ENCODE measurements at regions not wholly inside any gene's neighbourhood (a gene's known extent, or its start where the extent isn't known, plus 50 kb on each side); places are given as distances from the start of the nearest gene placed in this dataset.
A peak's percentile ranks its signal among the peaks of the same experiment; 100 is the strongest.

DNA sequence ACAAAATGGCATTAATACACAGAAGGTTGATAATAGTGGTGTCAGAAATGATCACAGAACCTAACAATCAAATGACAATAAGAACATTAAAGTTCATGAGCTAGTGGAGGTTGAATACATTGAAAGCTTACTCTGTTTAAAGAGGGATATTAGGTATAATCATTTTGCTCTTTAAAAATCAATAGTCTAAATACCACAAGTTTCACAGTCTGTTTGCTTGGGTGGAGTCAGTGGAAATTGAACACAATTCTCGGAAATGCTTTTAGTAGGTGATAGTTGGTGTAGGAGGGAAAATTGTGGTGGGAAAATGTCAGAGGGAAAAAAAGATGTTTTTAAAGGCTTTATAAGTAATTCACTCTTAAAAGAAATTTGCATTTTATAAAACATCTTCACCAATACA lies 197.1 kb downstream of the GLUD2 start:
- no peak for DNase-seq (ENCODE audit: low read depth)
- TF ChIP-seq, protein P1, sequence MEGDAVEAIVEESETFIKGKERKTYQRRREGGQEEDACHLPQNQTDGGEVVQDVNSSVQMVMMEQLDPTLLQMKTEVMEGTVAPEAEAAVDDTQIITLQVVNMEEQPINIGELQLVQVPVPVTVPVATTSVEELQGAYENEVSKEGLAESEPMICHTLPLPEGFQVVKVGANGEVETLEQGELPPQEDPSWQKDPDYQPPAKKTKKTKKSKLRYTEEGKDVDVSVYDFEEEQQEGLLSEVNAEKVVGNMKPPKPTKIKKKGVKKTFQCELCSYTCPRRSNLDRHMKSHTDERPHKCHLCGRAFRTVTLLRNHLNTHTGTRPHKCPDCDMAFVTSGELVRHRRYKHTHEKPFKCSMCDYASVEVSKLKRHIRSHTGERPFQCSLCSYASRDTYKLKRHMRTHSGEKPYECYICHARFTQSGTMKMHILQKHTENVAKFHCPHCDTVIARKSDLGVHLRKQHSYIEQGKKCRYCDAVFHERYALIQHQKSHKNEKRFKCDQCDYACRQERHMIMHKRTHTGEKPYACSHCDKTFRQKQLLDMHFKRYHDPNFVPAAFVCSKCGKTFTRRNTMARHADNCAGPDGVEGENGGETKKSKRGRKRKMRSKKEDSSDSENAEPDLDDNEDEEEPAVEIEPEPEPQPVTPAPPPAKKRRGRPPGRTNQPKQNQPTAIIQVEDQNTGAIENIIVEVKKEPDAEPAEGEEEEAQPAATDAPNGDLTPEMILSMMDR (IDR thresholded peaks at IDR 0.05; ENCODE audit: insufficient read depth, low read depth, low read length, missing control alignments): no peak
- H3K4me3 ChIP-seq (ENCODE audit: low read depth, low read length): no peak overlapping the region

DNA sequence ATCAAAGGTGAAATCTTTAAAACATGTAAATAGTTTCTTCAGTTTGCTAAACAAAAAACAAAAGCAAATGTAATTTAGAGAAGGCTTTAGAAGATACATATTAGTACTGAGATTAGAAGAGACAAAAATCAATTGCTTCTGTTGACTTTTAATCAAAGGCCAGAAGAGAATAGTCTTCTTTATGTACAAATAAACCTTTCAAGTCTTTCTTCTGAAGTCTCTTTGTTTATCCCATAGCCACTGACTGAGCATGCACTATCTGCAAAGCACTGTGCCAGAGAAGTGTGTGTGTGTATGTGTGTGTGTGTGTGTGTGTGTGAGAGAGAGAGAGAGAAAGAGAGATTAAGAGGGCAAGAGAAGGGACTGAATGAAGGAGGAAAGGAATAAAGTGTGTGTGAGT lies 198.4 kb downstream of the GLUD2 start:
- DNase-seq (ENCODE audit: low read depth): no peak
- TF ChIP-seq, protein P1 (IDR thresholded peaks at IDR 0.05; ENCODE audit: insufficient read depth, low read depth, low read length, missing control alignments): no peak
- no peak overlapping the region for H3K4me3 ChIP-seq (ENCODE audit: low read depth, low read length)

DNA sequence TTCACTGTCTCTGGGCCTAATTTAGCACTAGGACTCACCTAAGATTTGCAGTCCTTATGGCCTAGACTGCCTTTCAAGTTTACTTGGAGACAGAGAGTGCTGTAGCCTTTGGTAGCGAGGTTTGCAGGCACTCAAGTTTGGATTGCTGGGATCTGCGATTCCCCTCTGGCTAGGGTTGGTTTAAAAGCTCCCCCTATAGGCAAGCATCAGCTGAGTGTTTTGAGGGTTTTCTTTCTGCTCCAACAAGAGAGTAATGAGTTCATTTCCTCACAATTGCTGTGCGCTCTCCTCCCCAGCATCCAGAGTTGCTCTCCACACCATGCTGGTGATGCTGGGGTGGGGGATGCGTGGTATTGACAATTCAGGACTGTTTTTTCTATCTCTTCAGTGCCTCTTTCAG lies 206.9 kb downstream of the GLUD2 start:
- H3K4me3 ChIP-seq (ENCODE audit: low read depth, low read length): no peak overlapping the region
- peak; percentile 2 for DNase-seq (ENCODE audit: low read depth)
- TF ChIP-seq, protein P1 (IDR thresholded peaks at IDR 0.05; ENCODE audit: insufficient read depth, low read depth, low read length, missing control alignments): no peak

- H3K4me3 ChIP-seq (ENCODE audit: low read depth, low read length): no peak overlapping the region
- TF ChIP-seq, protein P1 (IDR thresholded peaks at IDR 0.05; ENCODE audit: insufficient read depth, low read depth, low read length, missing control alignments): no peak
- DNase-seq (ENCODE audit: low read depth): no peak
Measured at GRCh38 chrX:121256647-121257046, 209.2 kb downstream of the GLUD2 start.

DNA sequence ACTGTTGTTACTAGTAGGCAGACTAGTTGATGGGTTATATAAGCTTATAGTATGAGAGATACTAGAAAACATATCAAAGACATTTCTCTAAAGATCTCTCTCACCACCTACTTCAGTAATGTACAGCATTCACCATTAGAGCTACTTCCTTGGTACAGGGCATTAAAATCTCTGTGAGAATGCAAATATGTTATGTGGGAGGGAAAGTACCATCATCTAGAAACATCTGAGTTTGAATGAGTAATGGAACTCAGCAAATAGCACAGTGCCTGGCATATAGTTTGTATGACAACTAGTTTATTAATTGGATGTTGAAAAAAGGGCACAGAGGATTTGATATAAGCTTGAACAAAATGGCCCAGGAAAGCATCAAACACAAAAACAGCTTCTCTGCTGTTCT lies 211.1 kb downstream of the GLUD2 start:
- no peak for DNase-seq (ENCODE audit: low read depth)
- TF ChIP-seq, protein P1 (IDR thresholded peaks at IDR 0.05; ENCODE audit: insufficient read depth, low read depth, low read length, missing control alignments): no peak
- H3K4me3 ChIP-seq (ENCODE audit: low read depth, low read length): no peak overlapping the region

DNA sequence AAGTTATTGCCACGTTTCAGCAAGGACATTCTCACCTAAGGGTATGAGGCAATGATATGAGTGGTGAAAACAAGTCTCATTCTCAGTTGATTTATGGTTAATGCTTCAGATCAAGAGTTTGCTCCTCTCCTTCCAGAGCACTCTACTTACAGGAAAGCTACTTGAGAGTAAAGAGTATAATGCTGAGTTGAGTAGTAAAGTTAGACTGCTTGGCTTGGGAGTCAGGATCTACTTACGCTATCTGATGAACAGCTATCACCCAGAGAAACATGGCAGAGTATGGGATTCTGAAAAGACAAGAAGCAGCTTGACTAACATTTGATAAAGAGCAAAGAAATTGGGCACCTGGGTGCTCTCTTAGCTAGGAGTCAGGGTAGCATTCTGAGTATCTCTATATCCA lies 211.8 kb downstream of the GLUD2 start:
- H3K4me3 ChIP-seq (ENCODE audit: low read depth, low read length): no peak overlapping the region
- TF ChIP-seq, protein P1 (IDR thresholded peaks at IDR 0.05; ENCODE audit: insufficient read depth, low read depth, low read length, missing control alignments): no peak
- DNase-seq (ENCODE audit: low read depth): no peak

DNA sequence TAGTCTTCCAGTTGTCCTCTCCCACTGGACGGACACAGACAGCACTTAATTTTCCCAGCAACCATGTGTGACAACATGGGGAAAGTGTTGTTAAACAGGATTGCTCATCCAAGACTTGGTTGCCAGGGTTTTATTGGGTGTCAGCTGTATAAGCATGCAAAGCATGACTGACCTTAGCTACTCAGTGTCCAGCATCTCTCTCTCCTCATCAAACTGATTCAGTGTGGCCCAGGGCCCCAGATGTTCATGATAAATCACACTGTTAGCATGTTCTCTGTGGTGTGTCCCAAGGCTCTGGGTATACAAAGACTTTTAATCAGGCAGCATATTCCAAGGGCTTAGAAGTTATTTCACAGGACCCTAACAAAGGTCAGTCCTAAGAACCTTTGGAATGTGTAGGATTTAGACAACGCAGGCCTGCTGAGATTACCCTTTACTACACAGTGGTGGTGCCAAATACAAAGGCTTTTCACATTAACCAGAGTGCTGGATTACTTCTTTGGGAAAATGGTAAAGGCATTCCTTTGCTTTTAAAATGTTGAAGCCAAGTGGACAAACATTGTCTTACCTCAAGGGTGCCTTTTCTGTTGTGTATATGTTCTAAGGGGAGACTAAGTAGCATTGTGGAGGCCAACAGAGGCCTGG lies 213.3 kb downstream of the GLUD2 start:
- DNase-seq (ENCODE audit: low read depth): no peak
- no peak overlapping the region for H3K4me3 ChIP-seq (ENCODE audit: low read depth, low read length)
- TF ChIP-seq, protein P1 (IDR thresholded peaks at IDR 0.05; ENCODE audit: insufficient read depth, low read depth, low read length, missing control alignments): no peak
